ENCODE measurements at regions not wholly inside any gene's neighbourhood (a gene's known extent, or its start where the extent isn't known, plus 50 kb on each side); places are given as distances from the start of the nearest gene placed in this dataset.

DNA sequence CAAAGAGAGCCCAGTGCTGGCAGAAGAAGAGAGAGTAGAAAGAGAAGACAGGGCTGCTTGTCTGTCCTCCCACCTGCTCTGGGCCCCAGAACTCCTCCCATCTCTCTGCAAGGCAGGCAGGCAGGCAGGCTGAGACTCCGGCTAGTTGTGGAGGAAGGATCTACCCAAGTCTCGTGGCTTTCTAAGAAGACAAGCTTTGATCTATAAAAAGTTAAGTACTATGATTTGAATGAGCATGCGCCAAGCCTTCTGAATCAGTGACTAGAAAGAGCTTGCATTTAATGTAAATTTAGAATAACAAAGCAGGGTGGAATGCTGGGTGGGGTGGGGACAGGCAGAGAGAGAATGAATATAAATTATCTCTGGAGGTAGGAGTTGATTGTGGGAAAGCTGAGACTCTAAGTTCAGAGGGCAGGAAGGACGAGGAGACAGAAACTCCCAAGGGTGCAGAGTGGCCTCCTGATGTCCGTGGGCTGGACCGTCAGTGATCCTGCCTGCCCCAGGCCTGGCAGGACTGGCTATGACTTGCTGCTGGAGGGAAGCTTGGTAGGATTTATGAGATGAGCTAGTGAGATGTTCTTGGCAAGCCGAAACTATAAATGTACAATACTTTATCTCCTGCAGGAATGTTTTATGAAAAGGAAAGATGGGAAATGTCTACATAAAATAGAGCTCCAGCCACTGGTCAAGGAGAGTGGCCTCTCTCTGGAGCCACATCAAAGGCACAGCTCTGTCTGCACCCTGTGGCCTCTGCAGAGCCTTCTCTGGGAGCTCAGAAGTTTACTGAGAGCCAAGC, 447.5 kb downstream of the TNS1 start:
- Histone ChIP-seq H3K9ac (no peak overlapping the region), H3K9me3 (no peaks in the 10 kb centered on the region), H3K36me3 (replicated peaks in 1 of 2; ENCODE audit: control insufficient read depth in 1 of 2, insufficient read depth in 2 of 2, low read length in 1 of 2) (no peaks in the 10 kb centered on the region), H4K20me1 (ENCODE audit: insufficient read depth) (no peaks in the 10 kb centered on the region), H2AFZ (ENCODE audit: low read depth) (no peak overlapping the region), H3F3A (replicated peaks; ENCODE audit: insufficient read depth) (no peaks in the 10 kb centered on the region), H3K9me2 (no peaks in the 10 kb centered on the region), H3K27ac (ENCODE audit: low read depth in 2 of 2, low read length in 1 of 2) (no peak overlapping the region), H3K4me2 (no peak overlapping the region), H3K27me3 (ENCODE audit: insufficient read depth) (no peaks in the 10 kb centered on the region), H3K4me1 (ENCODE audit: control insufficient read depth in 1 of 2, insufficient read depth in 2 of 2, low read depth in 1 of 2, low read length in 1 of 2) (peaks cover 0 to 10% of the 10 kb centered on the region in 2 experiments; a peak in 1 of 4 replicates), H3K4me3 (ENCODE audit: low read depth in 2 of 2, low read length in 1 of 2) (no peak overlapping the region), H3K79me2 (ENCODE audit: insufficient read depth) (no peaks in the 10 kb centered on the region)
- ChIA-PET POLR2A (no interaction called here), CTCF (interaction anchor here (1.1 kb wide), 1 partner anchor 15 kb away, joined by 3 read pairs; no protein-coding TSS in a partner anchor)
- no peak for DNase-seq
- 66% methylated on average over 5 of the region's 7 CpGs for WGBS (ENCODE audit: low lambda C conversion rate)
- no peak for TF ChIP-seq GATA2 (CRISPR knock-in tag; IDR thresholded peaks at IDR 0.05)

GRCh38 chr2:217553679-217554078, 449.1 kb downstream of the TNS1 start:
- Histone ChIP-seq H3K4me2 (no peak overlapping the region), H3K79me2 (ENCODE audit: insufficient read depth) (no peaks in the 10 kb centered on the region), H3F3A (replicated peaks; ENCODE audit: insufficient read depth) (no peaks in the 10 kb centered on the region), H3K9ac (no peak overlapping the region), H3K9me2 (no peaks in the 10 kb centered on the region), H4K20me1 (ENCODE audit: insufficient read depth) (no peaks in the 10 kb centered on the region), H2AFZ (ENCODE audit: low read depth) (no peak overlapping the region), H3K4me3 (ENCODE audit: low read depth in 2 of 2, low read length in 1 of 2) (no peak overlapping the region), H3K36me3 (replicated peaks in 1 of 2; ENCODE audit: control insufficient read depth in 1 of 2, insufficient read depth in 2 of 2, low read length in 1 of 2) (no peaks in the 10 kb centered on the region), H3K27me3 (ENCODE audit: insufficient read depth) (no peaks in the 10 kb centered on the region), H3K9me3 (no peaks in the 10 kb centered on the region), H3K4me1 (ENCODE audit: control insufficient read depth in 1 of 2, insufficient read depth in 2 of 2, low read depth in 1 of 2, low read length in 1 of 2) (peaks cover 0 to 10% of the 10 kb centered on the region in 2 experiments; a peak in 1 of 4 replicates), H3K27ac (ENCODE audit: low read depth in 2 of 2, low read length in 1 of 2) (no peak overlapping the region)
- no peak for TF ChIP-seq GABPA (IDR thresholded peaks at IDR 0.05; ENCODE audit: low read depth)
- TF ChIP-seq GATA2 (CRISPR knock-in tag; IDR thresholded peaks at IDR 0.05): no peak
- TF ChIP-seq FOXM1 (IDR thresholded peaks at IDR 0.05; ENCODE audit: low read depth): no peak
- TF ChIP-seq, protein P1, sequence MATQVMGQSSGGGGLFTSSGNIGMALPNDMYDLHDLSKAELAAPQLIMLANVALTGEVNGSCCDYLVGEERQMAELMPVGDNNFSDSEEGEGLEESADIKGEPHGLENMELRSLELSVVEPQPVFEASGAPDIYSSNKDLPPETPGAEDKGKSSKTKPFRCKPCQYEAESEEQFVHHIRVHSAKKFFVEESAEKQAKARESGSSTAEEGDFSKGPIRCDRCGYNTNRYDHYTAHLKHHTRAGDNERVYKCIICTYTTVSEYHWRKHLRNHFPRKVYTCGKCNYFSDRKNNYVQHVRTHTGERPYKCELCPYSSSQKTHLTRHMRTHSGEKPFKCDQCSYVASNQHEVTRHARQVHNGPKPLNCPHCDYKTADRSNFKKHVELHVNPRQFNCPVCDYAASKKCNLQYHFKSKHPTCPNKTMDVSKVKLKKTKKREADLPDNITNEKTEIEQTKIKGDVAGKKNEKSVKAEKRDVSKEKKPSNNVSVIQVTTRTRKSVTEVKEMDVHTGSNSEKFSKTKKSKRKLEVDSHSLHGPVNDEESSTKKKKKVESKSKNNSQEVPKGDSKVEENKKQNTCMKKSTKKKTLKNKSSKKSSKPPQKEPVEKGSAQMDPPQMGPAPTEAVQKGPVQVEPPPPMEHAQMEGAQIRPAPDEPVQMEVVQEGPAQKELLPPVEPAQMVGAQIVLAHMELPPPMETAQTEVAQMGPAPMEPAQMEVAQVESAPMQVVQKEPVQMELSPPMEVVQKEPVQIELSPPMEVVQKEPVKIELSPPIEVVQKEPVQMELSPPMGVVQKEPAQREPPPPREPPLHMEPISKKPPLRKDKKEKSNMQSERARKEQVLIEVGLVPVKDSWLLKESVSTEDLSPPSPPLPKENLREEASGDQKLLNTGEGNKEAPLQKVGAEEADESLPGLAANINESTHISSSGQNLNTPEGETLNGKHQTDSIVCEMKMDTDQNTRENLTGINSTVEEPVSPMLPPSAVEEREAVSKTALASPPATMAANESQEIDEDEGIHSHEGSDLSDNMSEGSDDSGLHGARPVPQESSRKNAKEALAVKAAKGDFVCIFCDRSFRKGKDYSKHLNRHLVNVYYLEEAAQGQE (IDR thresholded peaks at IDR 0.05; ENCODE audit: low read depth, low read length): no peak
- no peak for TF ChIP-seq EP300 (IDR thresholded peaks at IDR 0.05; ENCODE audit: borderline replicate concordance in 1 of 2, low read depth in 1 of 2, low read length in 1 of 2)
- TF ChIP-seq NRF1 (IDR thresholded peaks at IDR 0.05; ENCODE audit: low read depth, low read length): no peak
- TF ChIP-seq YY1 (IDR thresholded peaks at IDR 0.05; ENCODE audit: low read depth): no peak
- TF ChIP-seq JUND (IDR thresholded peaks at IDR 0.05): no peak
- no peak for TF ChIP-seq ELF1 (IDR thresholded peaks at IDR 0.05)
- TF ChIP-seq, protein P2, sequence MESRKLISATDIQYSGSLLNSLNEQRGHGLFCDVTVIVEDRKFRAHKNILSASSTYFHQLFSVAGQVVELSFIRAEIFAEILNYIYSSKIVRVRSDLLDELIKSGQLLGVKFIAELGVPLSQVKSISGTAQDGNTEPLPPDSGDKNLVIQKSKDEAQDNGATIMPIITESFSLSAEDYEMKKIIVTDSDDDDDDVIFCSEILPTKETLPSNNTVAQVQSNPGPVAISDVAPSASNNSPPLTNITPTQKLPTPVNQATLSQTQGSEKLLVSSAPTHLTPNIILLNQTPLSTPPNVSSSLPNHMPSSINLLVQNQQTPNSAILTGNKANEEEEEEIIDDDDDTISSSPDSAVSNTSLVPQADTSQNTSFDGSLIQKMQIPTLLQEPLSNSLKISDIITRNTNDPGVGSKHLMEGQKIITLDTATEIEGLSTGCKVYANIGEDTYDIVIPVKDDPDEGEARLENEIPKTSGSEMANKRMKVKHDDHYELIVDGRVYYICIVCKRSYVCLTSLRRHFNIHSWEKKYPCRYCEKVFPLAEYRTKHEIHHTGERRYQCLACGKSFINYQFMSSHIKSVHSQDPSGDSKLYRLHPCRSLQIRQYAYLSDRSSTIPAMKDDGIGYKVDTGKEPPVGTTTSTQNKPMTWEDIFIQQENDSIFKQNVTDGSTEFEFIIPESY (IDR thresholded peaks at IDR 0.05; ENCODE audit: borderline replicate concordance, low read depth): no peak
- TF ChIP-seq FOXJ3 (CRISPR knock-in tag; IDR thresholded peaks at IDR 0.05): no peak
- no peak for TF ChIP-seq POLR2AphosphoS5 (IDR thresholded peaks at IDR 0.05; ENCODE audit: low read depth, low read length)
- TF ChIP-seq RXRA (IDR thresholded peaks at IDR 0.05; ENCODE audit: borderline replicate concordance, low read depth): no peak
- TF ChIP-seq EZH2phosphoT487 (IDR thresholded peaks at IDR 0.05; ENCODE audit: borderline replicate concordance, low read depth): no peak
- no peak for TF ChIP-seq MEF2A (IDR thresholded peaks at IDR 0.05; ENCODE audit: borderline replicate concordance, low read depth)
- TF ChIP-seq MXI1 (IDR thresholded peaks at IDR 0.05; ENCODE audit: low read depth, low read length): no peak
- WGBS (ENCODE audit: low lambda C conversion rate): 77% methylated on average over 2 of the region's 2 CpGs
- no peak for DNase-seq
- ChIA-PET CTCF (interaction anchor here (1.0 kb wide), 1 partner anchor 43 kb away, joined by 3 read pairs; no protein-coding TSS in a partner anchor), POLR2A (no interaction called here)
